HEK293 (cell line): ENCODE measurements at regions not wholly inside any gene's neighbourhood (a gene's known extent, or its start where the extent isn't known, plus 50 kb on each side); places are given as distances from the start of the nearest gene placed in this dataset.

Source experiments
- CTCF ChIA-PET: fragments of 350-600 bp; formaldehyde crosslinking; extraction: SDS; loops from one replicate; lab custom pipeline; 2021; ENCODE audit warnings: antibody characterized with exemption; lab: Yijun Ruan, JAX
- POLR2A ChIA-PET: fragments of 300-600 bp; formaldehyde crosslinking; extraction: SDS; loops from one replicate; lab custom pipeline; 2020; ENCODE audit warnings: antibody characterized with exemption, inconsistent platforms; lab: Yijun Ruan, JAX
- H3K27ac ChIP-seq: fragments of 200-500 bp; sonication (Bioruptor generic); 2 replicates; pipeline ENCODE4 v1.5.1; 2014; ENCODE audit warnings: low read depth, low read length, control low read depth, inconsistent platforms; ENCODE audit errors: extremely low read depth
- H3K36me3 ChIP-seq, 2 experiments: fragments of 200-500 bp in 1 of 2; sonication (Bioruptor generic) in 1 of 2; 1 replicate in 1 of 2; 2 replicates in 1 of 2; pipeline ENCODE4 v1.5.1; 2014 to 2017; ENCODE audit warnings: inconsistent platforms in 2 of 2, low read length in 2 of 2; ENCODE audit not compliant: control insufficient read depth in 2 of 2, insufficient read depth in 1 of 2
- H3K4me1 ChIP-seq: fragments of 200-500 bp; sonication (Bioruptor generic); 2 replicates; pipeline ENCODE4 v1.5.1; 2014; ENCODE audit warnings: mild to moderate bottlenecking, low read length, inconsistent platforms; ENCODE audit not compliant: control insufficient read depth, insufficient read depth
- H3K4me3 ChIP-seq: 2 replicates; pipeline ENCODE4 v1.5.1; 2011; ENCODE audit warnings: low read depth, mild to moderate bottlenecking, control low read depth, low read length, moderate library complexity
- H3K9me3 ChIP-seq: fragments of 200-500 bp; sonication (Bioruptor generic); 2 replicates; pipeline ENCODE4 v1.5.1; 2014; ENCODE audit warnings: low read depth, low read length, inconsistent platforms; ENCODE audit not compliant: control insufficient read depth, insufficient read depth
- HOXD13 ChIP-seq: sonication (generic); formaldehyde crosslinking; IDR thresholded peaks from 2 replicates; pipeline ENCODE4 v1.8.0; 2022; ENCODE audit warnings: missing genetic modification reagents, borderline replicate concordance
- KLF16 ChIP-seq: fragments of 450-650 bp; formaldehyde crosslinking; IDR thresholded peaks from 2 replicates; pipeline ENCODE4 v1.5.1; 2017; ENCODE audit warnings: missing biosample characterization, missing genetic modification characterization
- SETDB1 ChIP-seq: IDR thresholded peaks from one replicate; pipeline ENCODE4 v1.6.1; 2017; ENCODE audit warnings: mild to moderate bottlenecking, low read length, moderate library complexity, mixed read lengths; ENCODE audit not compliant: insufficient read length
- ZNF114 ChIP-seq: fragments of 450-650 bp; formaldehyde crosslinking; IDR thresholded peaks from 2 replicates; pipeline ENCODE4 v1.5.0; 2017; ENCODE audit warnings: missing biosample characterization, missing genetic modification characterization
- ZNF155 ChIP-seq: fragments of 450-650 bp; formaldehyde crosslinking; IDR thresholded peaks from 2 replicates; pipeline ENCODE4 v1.5.1; 2016; ENCODE audit warnings: missing biosample characterization, missing genetic modification characterization
- ZNF157 ChIP-seq: fragments of 450-650 bp; formaldehyde crosslinking; IDR thresholded peaks from 2 replicates; pipeline ENCODE4 v1.5.1; 2016; ENCODE audit warnings: missing biosample characterization, missing genetic modification characterization
- ZNF174 ChIP-seq: fragments of 450-650 bp; formaldehyde crosslinking; IDR thresholded peaks from 2 replicates; pipeline ENCODE4 v1.5.0; 2017; ENCODE audit warnings: missing biosample characterization, mild to moderate bottlenecking, missing genetic modification characterization
- ZNF19 ChIP-seq: fragments of 450-650 bp; formaldehyde crosslinking; IDR thresholded peaks from 2 replicates; pipeline ENCODE4; 2016; ENCODE audit warnings: missing biosample characterization, missing genetic modification characterization, low read depth
- ZNF223 ChIP-seq: fragments of 450-650 bp; formaldehyde crosslinking; IDR thresholded peaks from 2 replicates; pipeline ENCODE4 v1.5.1; 2016; ENCODE audit warnings: missing biosample characterization, missing genetic modification characterization
- ZNF26 ChIP-seq: fragments of 450-650 bp; formaldehyde crosslinking; IDR thresholded peaks from 2 replicates; pipeline ENCODE4 v1.5.1; 2016; ENCODE audit warnings: missing biosample characterization, missing genetic modification characterization
- ZNF280D ChIP-seq: fragments of 450-650 bp; formaldehyde crosslinking; IDR thresholded peaks from 2 replicates; pipeline ENCODE4 v1.5.1; 2016; ENCODE audit warnings: missing biosample characterization, missing genetic modification characterization
- ZNF473 ChIP-seq: fragments of 450-650 bp; formaldehyde crosslinking; IDR thresholded peaks from 2 replicates; pipeline ENCODE4 v1.5.1; 2017; ENCODE audit warnings: missing biosample characterization, missing genetic modification characterization
- ZNF501 ChIP-seq: fragments of 450-650 bp; formaldehyde crosslinking; IDR thresholded peaks from 2 replicates; pipeline ENCODE4 v1.5.1; 2016; ENCODE audit warnings: missing biosample characterization, missing genetic modification characterization
- ZNF518A ChIP-seq: fragments of 450-650 bp; formaldehyde crosslinking; conservative IDR thresholded peaks from 2 replicates; pipeline ENCODE4 v1.5.1; 2016; ENCODE audit warnings: low read depth, missing biosample characterization, missing genetic modification characterization
- ZNF521 ChIP-seq: fragments of 450-650 bp; formaldehyde crosslinking; IDR thresholded peaks from 2 replicates; pipeline ENCODE4 v1.5.1; 2017; ENCODE audit warnings: missing biosample characterization, mild to moderate bottlenecking, missing genetic modification characterization
- ZNF621 ChIP-seq: fragments of 450-650 bp; formaldehyde crosslinking; IDR thresholded peaks from 2 replicates; pipeline ENCODE4 v1.5.1; 2017; ENCODE audit warnings: missing biosample characterization, missing genetic modification characterization
- ZNF624 ChIP-seq: fragments of 450-650 bp; formaldehyde crosslinking; IDR thresholded peaks from 2 replicates; pipeline ENCODE4 v1.5.1; 2017; ENCODE audit warnings: missing biosample characterization, missing genetic modification characterization
- ZNF629 ChIP-seq: fragments of 450-650 bp; formaldehyde crosslinking; IDR thresholded peaks from 2 replicates; pipeline ENCODE4 v1.5.1; 2017; ENCODE audit warnings: missing biosample characterization, missing genetic modification characterization
- ZNF692 ChIP-seq: fragments of 450-650 bp; formaldehyde crosslinking; IDR thresholded peaks from 2 replicates; pipeline ENCODE4 v1.5.1; 2016; ENCODE audit warnings: missing biosample characterization, missing genetic modification characterization
- ZNF830 ChIP-seq: fragments of 450-650 bp; IDR thresholded peaks from 2 replicates; pipeline ENCODE4 v1.5.0; 2018; ENCODE audit warnings: missing biosample characterization, missing genetic modification characterization, low read depth, mild to moderate bottlenecking, moderate library complexity
- ZNF837 ChIP-seq: fragments of 450-650 bp; formaldehyde crosslinking; IDR thresholded peaks from 2 replicates; pipeline ENCODE4 v1.5.1; 2016; ENCODE audit warnings: missing biosample characterization, missing genetic modification characterization
- ZSCAN5A ChIP-seq: fragments of 450-650 bp; formaldehyde crosslinking; IDR thresholded peaks from 2 replicates; pipeline ENCODE4 v1.5.1; 2016; ENCODE audit warnings: missing biosample characterization, missing genetic modification characterization

- ChIA-PET POLR2A (no interaction called here), CTCF (interaction anchor here (0.6 to 0.7 kb wide), 2 partner anchors 69 to 732 kb away, joined by 3 read pairs; no protein-coding TSS in a partner anchor)
- Histone ChIP-seq H3K9me3 (no peaks in the 10 kb centered on the region), H3K27ac (no peak overlapping the region), H3K4me1 (no peaks in the 10 kb centered on the region), H3K4me3 (no peak overlapping the region), H3K36me3 (no peaks in the 10 kb centered on the region)
- no peak for TF ChIP-seq ZNF114
- TF ChIP-seq ZSCAN5A (tag by site-specific recombination), result no peak
- TF ChIP-seq SETDB1, result no peak
- no peak for TF ChIP-seq HOXD13 (CRISPR knock-in tag)
Observed at GRCh38 chr6:165118736-165119135, 190.7 kb downstream of the C6orf118 start.

GRCh38 chr6:165117806-165118205 is 191.6 kb downstream of the C6orf118 start:
- Histone ChIP-seq H3K27ac (no peak overlapping the region), H3K4me1 (no peaks in the 10 kb centered on the region), H3K9me3 (no peaks in the 10 kb centered on the region), H3K4me3 (no peak overlapping the region)
- CTCF ChIA-PET, result interaction anchor here (0.6 to 0.7 kb wide), 2 partner anchors 11 to 39 kb away, joined by 3 read pairs; no protein-coding TSS in a partner anchor
- POLR2A ChIA-PET, result no interaction called here
- TF ChIP-seq ZNF174 (tag by site-specific recombination) (no peak), ZNF624 (tag by site-specific recombination) (no peak), ZNF280D (tag by site-specific recombination) (no peak), ZNF473 (tag by site-specific recombination) (no peak), ZNF692 (tag by site-specific recombination) (no peak), ZNF830 (tag by site-specific recombination) (no peak), ZNF629 (tag by site-specific recombination) (no peak), ZNF621 (tag by site-specific recombination) (no peak), KLF16 (no peak), ZNF501 (tag by site-specific recombination) (no peak), ZNF518A (tag by site-specific recombination) (no peak), ZNF155 (tag by site-specific recombination) (no peak), ZNF157 (tag by site-specific recombination) (no peak), ZNF114 (no peak), ZNF837 (tag by site-specific recombination) (no peak), ZNF26 (tag by site-specific recombination) (no peak), ZNF223 (no peak), ZNF521 (no peak), ZNF19 (tag by site-specific recombination) (no peak)
- TF ChIP-seq, all 188 proteins: peak for 0
- H3K36me3 ChIP-seq, result no peaks in the 10 kb centered on the region
